Ishikawa (cell line): ENCODE measurements at regions not wholly inside any gene's neighbourhood (a gene's known extent, or its start where the extent isn't known, plus 50 kb on each side); places are given as distances from the start of the nearest gene placed in this dataset.

Experiments used
- CEBPB ChIP-seq: IDR thresholded peaks from 2 replicates; pipeline ENCODE4 v1.6.1; 2012
- CREB1 ChIP-seq: IDR thresholded peaks from 2 replicates; pipeline ENCODE4 v1.6.1; 2012; ENCODE audit warnings: low read depth
- EGR1 ChIP-seq: IDR thresholded peaks from 2 replicates; pipeline ENCODE4 v1.6.1; 2012
- EP300 ChIP-seq: IDR thresholded peaks from 2 replicates; pipeline ENCODE4 v1.6.1; 2012; ENCODE audit warnings: borderline replicate concordance
- FOXM1 ChIP-seq: IDR thresholded peaks from 2 replicates; pipeline ENCODE4 v1.6.1; 2012; ENCODE audit warnings: low read depth, borderline replicate concordance
- NFIC ChIP-seq: IDR thresholded peaks from 2 replicates; pipeline ENCODE4 v1.6.1; 2012
- RAD21 ChIP-seq: IDR thresholded peaks from 2 replicates; pipeline ENCODE4 v1.6.1; 2012; ENCODE audit warnings: low read depth
- TAF1 ChIP-seq: IDR thresholded peaks from 2 replicates; pipeline ENCODE4 v1.6.1; 2012; ENCODE audit warnings: low read depth, mild to moderate bottlenecking
- TCF12 ChIP-seq: IDR thresholded peaks from 2 replicates; pipeline ENCODE4 v1.6.1; 2012; ENCODE audit warnings: low read depth
- TEAD4 ChIP-seq: IDR thresholded peaks from 2 replicates; pipeline ENCODE4 v1.6.1; 2012
- YY1 ChIP-seq: IDR thresholded peaks from 2 replicates; pipeline ENCODE4 v1.6.1; 2012; ENCODE audit warnings: low read depth
- ZBTB7A ChIP-seq: IDR thresholded peaks from 2 replicates; pipeline ENCODE4 v1.6.1; 2012; ENCODE audit warnings: low read depth
- TF ChIP-seq, protein P1 (sequence below): IDR thresholded peaks from 2 replicates; pipeline ENCODE4 v1.6.1; 2012; ENCODE audit warnings: low read depth, mild to moderate bottlenecking
- TF ChIP-seq, protein P2 (sequence below): IDR thresholded peaks from 2 replicates; pipeline ENCODE4 v1.6.1; 2012
- TF ChIP-seq, protein P3 (sequence below): IDR thresholded peaks from 2 replicates; pipeline ENCODE4 v1.6.1; 2012

DNA sequence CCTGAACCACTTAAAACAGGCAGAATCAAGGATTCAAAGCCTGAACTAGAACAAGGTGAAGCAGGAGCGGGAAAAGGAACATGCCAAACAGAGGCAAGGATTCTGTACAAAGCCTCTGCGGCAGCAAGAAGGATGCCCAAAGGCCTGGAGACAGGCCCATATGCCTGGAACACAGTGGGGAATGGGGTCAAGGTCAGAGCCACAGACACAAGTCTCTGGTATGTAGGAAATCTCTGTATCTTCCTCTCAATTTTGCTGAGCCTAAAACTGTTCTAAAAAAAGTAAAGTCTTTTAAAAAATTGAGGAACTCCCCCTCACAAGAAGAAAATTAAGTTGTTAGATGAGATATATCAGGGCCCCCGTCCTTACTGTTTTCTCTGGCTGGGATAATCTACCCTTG lies 175.9 kb upstream of the GHITM start:
- TF ChIP-seq TEAD4 (no peak), NFIC (no peak), CEBPB (no peak), EP300 (no peak), TAF1 (no peak), FOXM1 (no peak), CREB1 (no peak), TCF12 (no peak), EGR1 (no peak), RAD21 (no peak), YY1 (no peak), ZBTB7A (no peak)
- TF ChIP-seq, protein P1, sequence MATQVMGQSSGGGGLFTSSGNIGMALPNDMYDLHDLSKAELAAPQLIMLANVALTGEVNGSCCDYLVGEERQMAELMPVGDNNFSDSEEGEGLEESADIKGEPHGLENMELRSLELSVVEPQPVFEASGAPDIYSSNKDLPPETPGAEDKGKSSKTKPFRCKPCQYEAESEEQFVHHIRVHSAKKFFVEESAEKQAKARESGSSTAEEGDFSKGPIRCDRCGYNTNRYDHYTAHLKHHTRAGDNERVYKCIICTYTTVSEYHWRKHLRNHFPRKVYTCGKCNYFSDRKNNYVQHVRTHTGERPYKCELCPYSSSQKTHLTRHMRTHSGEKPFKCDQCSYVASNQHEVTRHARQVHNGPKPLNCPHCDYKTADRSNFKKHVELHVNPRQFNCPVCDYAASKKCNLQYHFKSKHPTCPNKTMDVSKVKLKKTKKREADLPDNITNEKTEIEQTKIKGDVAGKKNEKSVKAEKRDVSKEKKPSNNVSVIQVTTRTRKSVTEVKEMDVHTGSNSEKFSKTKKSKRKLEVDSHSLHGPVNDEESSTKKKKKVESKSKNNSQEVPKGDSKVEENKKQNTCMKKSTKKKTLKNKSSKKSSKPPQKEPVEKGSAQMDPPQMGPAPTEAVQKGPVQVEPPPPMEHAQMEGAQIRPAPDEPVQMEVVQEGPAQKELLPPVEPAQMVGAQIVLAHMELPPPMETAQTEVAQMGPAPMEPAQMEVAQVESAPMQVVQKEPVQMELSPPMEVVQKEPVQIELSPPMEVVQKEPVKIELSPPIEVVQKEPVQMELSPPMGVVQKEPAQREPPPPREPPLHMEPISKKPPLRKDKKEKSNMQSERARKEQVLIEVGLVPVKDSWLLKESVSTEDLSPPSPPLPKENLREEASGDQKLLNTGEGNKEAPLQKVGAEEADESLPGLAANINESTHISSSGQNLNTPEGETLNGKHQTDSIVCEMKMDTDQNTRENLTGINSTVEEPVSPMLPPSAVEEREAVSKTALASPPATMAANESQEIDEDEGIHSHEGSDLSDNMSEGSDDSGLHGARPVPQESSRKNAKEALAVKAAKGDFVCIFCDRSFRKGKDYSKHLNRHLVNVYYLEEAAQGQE, result no peak
- TF ChIP-seq, protein P2, sequence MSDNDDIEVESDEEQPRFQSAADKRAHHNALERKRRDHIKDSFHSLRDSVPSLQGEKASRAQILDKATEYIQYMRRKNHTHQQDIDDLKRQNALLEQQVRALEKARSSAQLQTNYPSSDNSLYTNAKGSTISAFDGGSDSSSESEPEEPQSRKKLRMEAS, result no peak
- TF ChIP-seq, protein P3, sequence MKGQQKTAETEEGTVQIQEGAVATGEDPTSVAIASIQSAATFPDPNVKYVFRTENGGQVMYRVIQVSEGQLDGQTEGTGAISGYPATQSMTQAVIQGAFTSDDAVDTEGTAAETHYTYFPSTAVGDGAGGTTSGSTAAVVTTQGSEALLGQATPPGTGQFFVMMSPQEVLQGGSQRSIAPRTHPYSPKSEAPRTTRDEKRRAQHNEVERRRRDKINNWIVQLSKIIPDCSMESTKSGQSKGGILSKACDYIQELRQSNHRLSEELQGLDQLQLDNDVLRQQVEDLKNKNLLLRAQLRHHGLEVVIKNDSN, result no peak

DNA sequence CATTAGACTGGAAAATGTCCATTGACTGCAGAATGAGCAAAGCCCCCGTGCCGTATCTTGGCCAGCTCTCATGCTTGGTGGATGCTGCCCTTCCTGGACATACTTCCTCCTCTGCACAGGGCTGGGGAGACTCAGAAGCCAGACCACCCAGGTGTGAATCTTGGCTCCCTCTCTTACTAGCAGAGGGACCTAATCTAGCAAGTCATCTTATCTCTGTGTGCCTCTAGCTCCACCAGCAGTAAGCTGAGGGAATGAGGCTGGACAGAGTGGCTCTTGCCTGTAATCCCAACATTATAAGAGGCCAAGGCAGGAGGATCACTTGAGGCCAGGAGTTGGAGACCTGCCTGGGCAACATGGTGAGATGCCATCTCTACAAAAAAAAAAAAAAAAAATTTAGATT lies 173.8 kb upstream of the GHITM start:
- no peak for TF ChIP-seq CEBPB
- TF ChIP-seq EGR1, result no peak
- no peak for TF ChIP-seq TAF1
- TF ChIP-seq, protein P2, result no peak

DNA sequence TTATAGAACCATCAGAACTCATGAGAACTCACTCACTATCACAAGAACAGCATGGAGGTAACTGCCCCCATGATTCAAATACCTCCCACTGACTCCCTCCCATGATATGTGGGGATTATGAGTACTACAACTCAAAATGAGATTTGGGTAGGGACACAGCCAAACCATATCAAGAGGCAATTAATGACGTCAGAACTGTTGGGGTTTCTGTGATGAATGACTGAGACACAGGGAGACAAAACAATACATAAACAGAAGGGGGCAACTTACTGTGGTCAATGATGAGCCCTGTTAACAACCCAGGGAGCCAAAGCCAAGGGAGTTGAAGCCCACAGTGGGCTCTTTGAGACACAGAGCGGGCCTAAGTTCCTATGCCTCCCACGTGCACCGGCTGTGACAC lies 171.3 kb upstream of the GHITM start:
- TF ChIP-seq, protein P3, result no peak
- TF ChIP-seq TAF1 (no peak), ZBTB7A (no peak), EP300 (no peak), TEAD4 (no peak), TCF12 (no peak), CEBPB (no peak), EGR1 (no peak), RAD21 (no peak), YY1 (no peak), FOXM1 (no peak), NFIC (no peak), CREB1 (no peak)
- TF ChIP-seq, protein P1, result no peak
- TF ChIP-seq, protein P2, result no peak

DNA sequence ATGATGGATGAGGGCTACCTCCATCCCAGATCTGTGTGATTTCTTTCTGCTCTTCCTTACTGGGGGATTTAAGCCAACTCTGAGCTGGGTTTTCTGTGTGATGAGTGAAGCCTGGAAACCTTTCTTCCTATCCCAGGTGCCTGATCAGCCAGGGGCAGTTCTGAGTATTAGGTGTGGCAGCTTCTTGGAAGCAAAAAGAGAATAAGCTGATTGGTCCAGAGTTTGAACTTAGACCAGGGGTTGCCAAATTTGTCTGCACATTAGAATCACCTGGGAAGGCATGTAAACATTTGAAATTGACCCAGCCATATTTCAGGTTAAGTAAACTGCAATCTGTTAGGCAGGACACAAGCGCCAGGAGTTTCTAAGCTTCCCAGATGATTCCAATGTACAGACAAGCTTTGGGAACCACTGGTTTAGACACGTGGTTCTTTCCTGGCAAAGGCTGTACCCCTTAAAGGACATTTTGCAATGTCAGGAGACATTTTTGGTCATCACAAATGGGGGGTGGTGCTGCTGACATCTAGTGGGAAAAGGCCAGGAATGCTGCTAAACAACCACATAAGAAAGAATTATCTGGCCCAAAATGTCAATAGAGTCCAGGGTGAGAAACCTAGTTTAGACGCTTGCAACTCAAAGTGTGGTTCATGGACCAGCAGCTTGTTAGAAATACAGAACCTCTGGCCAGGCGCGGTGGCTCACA lies 160.5 kb upstream of the GHITM start:
- TF ChIP-seq TEAD4, result no peak
- TF ChIP-seq FOXM1, result no peak
- TF ChIP-seq, protein P3, result no peak

DNA sequence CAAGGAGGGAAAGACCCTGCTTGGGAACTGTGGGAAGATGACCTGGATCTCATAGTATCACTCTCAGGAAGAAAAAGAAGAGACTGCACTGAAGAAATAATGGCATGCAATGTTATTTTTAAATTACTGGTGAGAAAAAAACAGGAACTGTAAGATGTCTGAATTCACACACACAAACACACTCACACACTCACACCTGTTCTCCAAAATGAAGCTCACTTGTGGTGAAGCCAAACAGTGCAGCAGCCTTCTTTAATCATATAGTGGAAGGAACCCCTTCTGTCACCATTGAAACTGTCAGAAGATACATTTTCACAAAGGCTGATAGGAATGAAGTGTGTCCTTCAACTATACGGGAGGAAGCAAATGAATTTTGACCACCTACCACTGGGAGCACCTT lies 156.5 kb upstream of the GHITM start:
- TF ChIP-seq EP300 (no peak), RAD21 (no peak), TAF1 (no peak), NFIC (no peak), ZBTB7A (no peak), FOXM1 (no peak)
- TF ChIP-seq, protein P3, result no peak
